NCI-H446 treated with DMSO at 0.1 percent for 48 hours (cell line): ENCODE measurements at regions not wholly inside any gene's neighbourhood (a gene's known extent, or its start where the extent isn't known, plus 50 kb on each side); places are given as distances from the start of the nearest gene placed in this dataset.

Experiments used
- DNase-seq: peaks from one replicate; lab custom pipeline; 2025; lab: John Stamatoyannopoulos, UW

GRCh38 chr2:14684516-14684915 is 52.0 kb downstream of the LRATD1 start:
- DNase-seq: no peak

GRCh38 chr2:14690926-14691325 is 58.4 kb downstream of the LRATD1 start:
- no peak for DNase-seq

GRCh38 chr2:14693874-14694273 is 61.4 kb downstream of the LRATD1 start:
- DNase-seq: no peak

DNA sequence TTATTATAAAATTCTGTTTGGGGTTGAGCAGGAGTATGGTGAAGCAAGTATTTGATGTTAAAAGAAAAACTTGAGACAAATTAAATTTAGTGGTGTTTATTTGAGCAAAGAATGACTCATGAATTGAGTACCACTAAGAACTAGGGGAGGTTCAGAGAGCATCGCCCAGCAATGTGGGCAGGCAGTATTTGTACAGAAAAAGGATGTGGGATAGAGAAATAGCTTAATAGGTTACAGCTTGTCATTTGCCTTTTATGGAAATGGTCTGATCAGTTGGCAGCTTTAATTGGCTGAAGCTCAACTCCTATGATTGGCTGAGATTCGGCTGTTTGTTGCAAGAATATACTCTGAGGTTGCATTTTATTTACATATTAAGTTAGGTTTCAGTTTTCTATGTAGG is 68.2 kb downstream of the LRATD1 start:
- DNase-seq: no peak

GRCh38 chr2:14702258-14702657 is 69.7 kb downstream of the LRATD1 start:
- DNase-seq: no peak

DNA sequence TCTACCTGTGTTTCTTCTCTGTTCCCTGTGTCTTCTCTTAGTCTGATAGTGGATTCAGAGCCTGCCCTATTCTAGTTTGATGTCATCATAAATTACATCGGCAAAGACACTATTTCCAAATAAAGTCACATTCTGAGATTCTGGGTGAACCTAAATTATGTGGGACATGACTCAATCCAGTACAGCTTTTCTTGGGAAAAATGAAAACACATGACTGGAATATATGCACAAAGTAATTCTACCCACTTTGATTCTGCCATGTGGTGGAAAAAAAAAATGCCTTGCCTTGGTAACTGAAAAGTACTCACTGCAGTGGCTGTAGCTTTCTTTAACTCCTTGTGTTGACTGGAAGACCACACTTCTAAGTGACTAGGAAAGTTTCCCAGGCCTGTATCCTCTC is 73.7 kb downstream of the LRATD1 start:
- no peak for DNase-seq

GRCh38 chr2:14712111-14712510 is 79.6 kb downstream of the LRATD1 start:
- DNase-seq: no peak

DNA sequence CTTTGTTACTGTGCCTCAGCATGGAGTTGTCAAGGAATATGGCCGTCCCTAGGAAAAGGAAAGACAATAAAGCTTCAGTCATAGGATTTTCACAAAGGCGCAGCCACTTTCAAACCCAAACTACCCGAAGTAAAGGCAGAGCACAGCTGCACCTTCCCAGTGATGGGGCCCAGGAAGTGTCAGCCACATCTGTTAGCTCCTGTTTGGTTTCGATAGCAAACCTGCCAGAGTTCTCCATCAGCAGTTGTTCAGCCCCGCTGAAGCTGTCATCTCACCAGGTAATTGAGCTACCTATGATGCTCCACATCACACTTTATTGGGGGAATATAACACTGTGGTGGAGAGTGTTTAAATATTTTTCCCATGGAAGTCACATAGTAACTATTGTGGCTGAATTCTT is 80.7 kb downstream of the LRATD1 start:
- DNase-seq: no peak

DNA sequence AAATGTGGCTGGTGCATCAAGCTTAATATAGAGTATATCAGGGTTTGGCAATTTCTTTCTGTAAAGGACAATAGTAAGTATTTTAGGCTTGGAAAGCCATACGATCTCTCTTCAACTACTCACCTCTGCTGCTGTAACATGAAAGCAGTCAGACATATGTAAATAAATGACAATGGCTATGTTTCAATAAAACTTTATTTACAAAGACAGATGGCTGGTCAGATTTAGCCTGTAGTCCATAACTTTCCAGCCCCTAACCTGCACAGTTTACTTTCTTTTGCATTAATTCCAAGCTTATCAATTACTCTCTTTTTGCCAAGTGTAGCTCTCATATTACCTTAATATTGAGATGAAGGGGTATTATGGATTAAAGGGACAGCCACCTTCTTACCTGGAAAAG is 83.1 kb downstream of the LRATD1 start:
- DNase-seq: no peak

DNA sequence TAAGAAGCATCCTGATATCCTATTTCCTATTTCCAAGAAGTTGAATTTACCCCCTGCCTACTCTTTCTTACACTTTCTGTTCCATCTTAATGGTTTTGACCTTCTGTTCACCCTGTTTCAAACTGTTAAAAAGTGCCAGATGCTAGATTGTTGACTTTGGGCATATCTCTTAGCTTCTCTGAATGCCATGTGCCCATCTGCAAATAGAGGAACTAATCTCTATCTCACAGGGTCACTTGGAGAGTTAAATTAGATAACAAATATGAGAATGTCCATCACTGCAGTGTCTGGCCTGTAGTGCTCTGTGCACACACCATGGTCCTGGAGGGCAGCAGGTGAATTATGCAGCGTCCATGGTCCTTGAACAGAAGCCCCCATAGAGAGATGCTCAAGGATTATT is 83.8 kb downstream of the LRATD1 start:
- no peak for DNase-seq

GRCh38 chr2:14717131-14717530 is 84.6 kb downstream of the LRATD1 start:
- no peak for DNase-seq

DNA sequence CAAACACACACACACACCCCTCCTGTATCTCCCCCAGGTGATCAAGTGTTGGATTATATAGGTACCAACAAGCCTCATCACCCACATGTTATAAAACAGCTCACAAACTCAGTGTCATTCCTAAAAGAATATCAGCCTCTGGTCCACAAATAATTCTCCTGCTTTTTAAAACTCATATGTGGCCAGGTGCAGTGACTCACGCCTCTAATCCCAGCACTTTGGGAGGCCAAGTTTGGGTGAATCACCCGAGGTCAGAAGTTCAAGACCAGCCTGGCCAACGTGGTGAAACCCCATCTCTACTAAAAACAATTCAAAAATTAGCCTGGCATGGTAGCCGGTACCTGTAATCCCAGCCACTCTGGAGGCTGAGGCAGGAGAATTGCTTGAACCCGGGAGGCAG is 87.8 kb downstream of the LRATD1 start:
- no peak for DNase-seq

DNA sequence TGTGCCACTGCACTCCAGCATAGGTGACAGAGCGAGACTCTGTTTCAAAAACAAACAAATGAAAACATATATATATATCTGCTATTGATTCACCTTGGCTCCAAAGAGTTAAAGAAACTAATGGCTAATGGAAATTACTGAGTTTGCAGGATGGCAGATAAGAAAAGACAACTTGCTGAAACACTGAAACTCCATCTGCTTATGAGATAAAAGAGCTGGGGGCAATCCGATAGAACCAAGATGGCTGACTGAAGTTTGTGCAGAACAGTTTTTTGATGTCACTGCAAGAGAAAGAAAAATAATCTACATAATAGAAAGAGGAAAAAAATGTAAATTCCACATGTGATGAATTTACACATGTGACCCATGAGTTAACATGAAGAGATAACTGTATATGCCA is 88.2 kb downstream of the LRATD1 start:
- DNase-seq: no peak

GRCh38 chr2:14722904-14723570 is 90.5 kb downstream of the LRATD1 start:
- DNase-seq: no peak

DNA sequence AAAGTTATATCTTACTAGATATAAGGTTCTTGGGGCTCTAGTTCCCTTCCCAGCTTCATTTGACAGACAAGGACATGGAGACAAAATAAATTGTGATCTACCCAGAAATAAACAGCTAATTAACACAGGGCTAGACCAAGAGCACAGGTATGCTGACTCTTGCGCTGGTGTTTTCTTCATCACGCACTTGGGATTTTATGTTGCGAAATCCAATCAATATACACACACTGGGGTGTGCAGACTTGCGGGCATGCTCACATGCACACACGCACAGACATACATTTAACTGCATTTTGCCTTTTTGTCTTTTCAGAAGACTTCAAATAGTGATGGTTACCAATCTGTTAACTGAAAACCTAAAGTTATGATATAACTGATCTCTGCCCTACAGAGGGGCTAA is 91.2 kb downstream of the LRATD1 start:
- DNase-seq: no peak

DNA sequence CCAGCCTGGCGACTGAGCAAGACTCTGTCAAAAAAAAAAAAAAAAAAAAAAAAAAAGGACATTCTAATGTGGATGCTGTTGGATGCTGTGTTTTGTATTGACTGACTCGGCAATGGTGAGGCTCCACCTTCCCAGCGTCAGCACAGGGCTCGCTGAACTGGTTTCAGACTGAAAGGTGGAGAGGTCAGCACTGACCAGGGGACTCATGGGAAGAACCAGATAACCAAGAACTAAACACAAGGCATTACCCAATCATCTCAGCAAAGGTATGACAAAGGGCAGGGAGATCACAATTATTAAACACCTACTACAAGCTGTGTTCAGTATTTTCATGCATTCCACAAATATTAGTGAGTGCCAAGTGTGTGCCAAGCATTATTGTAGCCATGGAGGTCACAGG is 103.2 kb downstream of the LRATD1 start:
- DNase-seq: no peak

DNA sequence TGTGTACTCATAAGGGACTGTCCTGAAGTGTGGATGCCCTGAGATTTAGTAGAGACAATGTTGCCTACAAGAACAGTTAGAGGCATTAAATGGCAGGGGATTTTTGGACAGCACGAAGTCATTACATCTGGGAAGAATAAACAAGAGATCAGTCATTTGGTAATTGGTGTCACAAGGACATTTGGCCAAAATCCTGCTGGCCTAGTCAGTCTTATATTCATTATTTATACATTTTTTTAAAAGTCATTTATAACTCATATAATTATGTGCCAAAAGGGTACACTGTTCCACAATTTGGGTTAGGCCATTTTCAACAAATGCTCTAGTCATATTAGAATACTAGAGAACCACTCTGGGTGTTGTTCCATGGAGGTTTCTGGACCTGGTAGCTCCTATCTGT is 104.7 kb downstream of the LRATD1 start:
- DNase-seq: no peak

- no peak for DNase-seq
These were observed 111.3 kb downstream of the LRATD1 start for GRCh38 chr2:14743861-14744260.

GRCh38 chr2:14745288-14746076 is 113.0 kb downstream of the LRATD1 start:
- no peak for DNase-seq

- no peak for DNase-seq
These were observed 113.6 kb downstream of the LRATD1 start for GRCh38 chr2:14746133-14746532.

GRCh38 chr2:14747447-14747846 is 114.9 kb downstream of the LRATD1 start:
- no peak for DNase-seq

DNA sequence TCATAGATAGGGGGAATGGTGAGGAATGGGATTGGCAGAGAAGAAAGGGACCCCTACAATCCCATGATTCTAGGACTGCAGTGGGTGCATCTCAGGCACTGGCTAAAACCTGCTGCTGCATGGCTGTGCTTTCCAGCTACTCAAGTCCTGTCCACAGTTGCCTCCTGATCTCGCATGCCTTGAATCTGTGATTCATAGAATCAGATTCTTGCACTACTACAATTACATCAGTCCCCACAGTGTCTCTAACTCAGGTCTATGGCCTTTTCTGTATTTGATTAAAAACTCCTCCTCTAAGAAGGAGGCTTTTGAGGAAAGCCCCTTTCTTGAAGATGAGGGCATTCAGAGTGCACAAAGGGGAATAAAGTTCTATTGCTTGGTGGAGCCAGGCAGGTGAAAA is 117.4 kb downstream of the LRATD1 start:
- DNase-seq: no peak

DNA sequence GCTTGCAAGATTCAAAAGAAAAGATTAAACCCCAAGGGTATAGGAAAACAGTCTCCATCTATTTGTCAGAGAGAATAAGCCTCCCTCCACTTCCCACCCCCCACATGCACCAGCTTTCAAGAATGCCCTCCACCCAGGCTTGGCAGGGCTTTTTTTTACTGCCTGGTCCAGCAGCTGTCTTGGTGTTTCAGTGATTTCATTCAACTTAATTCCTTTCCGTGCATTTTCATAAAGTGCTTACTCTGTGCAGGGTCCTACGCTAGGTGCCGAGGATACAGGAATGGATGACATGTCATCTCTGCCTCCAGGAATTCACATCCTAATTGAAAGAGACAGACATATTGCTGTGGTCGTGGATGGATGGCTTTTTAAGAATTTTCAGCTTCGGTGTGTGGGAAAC is 117.9 kb downstream of the LRATD1 start:
- DNase-seq: no peak

- no peak for DNase-seq
These were observed 119.1 kb downstream of the LRATD1 start for GRCh38 chr2:14751581-14751980.
